ENCODE measurements at regions not wholly inside any gene's neighbourhood (a gene's known extent, or its start where the extent isn't known, plus 50 kb on each side); places are given as distances from the start of the nearest gene placed in this dataset.

DNA sequence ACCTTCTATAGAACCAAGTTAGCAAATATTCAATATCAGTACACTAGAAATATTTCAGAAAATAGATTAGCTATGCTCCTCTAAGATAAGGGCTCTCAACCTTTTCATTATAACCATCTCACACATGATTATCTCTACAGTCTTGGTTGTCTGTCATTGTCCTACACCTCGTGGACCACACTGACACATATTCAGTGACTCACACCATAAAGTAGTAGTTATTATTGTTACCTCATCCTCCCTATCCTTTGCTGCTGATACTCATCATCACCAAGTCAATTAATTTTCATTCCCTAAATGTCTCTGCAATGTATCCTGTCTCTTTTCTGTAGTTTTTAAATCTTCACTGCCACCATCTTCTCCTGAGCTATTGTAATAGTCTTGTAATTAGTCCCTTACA, 1309.2 kb upstream of the C9orf72 start:
- 4% methylated on average over 1 of the region's 1 CpG for WGBS

DNA sequence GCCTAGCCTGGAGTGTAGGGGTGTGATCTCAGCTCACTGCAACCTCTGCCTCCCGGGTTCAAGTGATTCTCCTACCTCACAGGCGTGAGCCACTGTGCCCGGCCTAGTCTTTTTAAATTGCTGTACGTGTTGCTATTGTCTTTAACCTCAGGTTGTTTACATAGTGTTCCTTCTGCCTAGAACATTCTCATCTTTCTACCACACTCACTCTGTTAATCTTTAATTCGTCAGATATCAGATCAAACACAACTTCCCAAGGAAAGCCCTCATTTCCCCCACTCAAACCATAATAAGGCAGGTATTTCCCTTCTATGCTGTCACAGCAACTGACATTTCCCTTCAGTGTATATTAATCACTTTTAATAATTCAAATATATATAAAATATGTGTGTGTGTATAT, 1310.0 kb upstream of the C9orf72 start:
- no peak for DNase-seq (ENCODE audit: low spot score)
- intact Hi-C loops (cut with DNase I): no loop called here
- TF ChIP-seq, protein P1, sequence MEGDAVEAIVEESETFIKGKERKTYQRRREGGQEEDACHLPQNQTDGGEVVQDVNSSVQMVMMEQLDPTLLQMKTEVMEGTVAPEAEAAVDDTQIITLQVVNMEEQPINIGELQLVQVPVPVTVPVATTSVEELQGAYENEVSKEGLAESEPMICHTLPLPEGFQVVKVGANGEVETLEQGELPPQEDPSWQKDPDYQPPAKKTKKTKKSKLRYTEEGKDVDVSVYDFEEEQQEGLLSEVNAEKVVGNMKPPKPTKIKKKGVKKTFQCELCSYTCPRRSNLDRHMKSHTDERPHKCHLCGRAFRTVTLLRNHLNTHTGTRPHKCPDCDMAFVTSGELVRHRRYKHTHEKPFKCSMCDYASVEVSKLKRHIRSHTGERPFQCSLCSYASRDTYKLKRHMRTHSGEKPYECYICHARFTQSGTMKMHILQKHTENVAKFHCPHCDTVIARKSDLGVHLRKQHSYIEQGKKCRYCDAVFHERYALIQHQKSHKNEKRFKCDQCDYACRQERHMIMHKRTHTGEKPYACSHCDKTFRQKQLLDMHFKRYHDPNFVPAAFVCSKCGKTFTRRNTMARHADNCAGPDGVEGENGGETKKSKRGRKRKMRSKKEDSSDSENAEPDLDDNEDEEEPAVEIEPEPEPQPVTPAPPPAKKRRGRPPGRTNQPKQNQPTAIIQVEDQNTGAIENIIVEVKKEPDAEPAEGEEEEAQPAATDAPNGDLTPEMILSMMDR (IDR thresholded peaks at IDR 0.05): no peak
- TF ChIP-seq POLR2A (IDR thresholded peaks at IDR 0.05) (no peak), POLR2AphosphoS5 (IDR thresholded peaks at IDR 0.05) (no peak)

More for the DNA sequence above, 1309.2 kb upstream of the C9orf72 start:
- no peak overlapping the region for H3K4me3 ChIP-seq
- no peak for TF ChIP-seq POLR2AphosphoS5 (IDR thresholded peaks at IDR 0.05)
- TF ChIP-seq, protein P1 (IDR thresholded peaks at IDR 0.05): no peak
- no peak for TF ChIP-seq POLR2A (IDR thresholded peaks at IDR 0.05)
- H3K4me1 ChIP-seq (replicated peaks): no peaks in the 10 kb centered on the region
- intact Hi-C loops (cut with DNase I): no loop called here
- DNase-seq (ENCODE audit: low spot score): no peak
- H3K27me3 ChIP-seq (replicated peaks; ENCODE audit: insufficient read depth): no peaks in the 10 kb centered on the region
- no peaks in the 10 kb centered on the region for H3K36me3 ChIP-seq
- H3K9me3 ChIP-seq: no peaks in the 10 kb centered on the region
- no peak overlapping the region for H3K27ac ChIP-seq

DNA sequence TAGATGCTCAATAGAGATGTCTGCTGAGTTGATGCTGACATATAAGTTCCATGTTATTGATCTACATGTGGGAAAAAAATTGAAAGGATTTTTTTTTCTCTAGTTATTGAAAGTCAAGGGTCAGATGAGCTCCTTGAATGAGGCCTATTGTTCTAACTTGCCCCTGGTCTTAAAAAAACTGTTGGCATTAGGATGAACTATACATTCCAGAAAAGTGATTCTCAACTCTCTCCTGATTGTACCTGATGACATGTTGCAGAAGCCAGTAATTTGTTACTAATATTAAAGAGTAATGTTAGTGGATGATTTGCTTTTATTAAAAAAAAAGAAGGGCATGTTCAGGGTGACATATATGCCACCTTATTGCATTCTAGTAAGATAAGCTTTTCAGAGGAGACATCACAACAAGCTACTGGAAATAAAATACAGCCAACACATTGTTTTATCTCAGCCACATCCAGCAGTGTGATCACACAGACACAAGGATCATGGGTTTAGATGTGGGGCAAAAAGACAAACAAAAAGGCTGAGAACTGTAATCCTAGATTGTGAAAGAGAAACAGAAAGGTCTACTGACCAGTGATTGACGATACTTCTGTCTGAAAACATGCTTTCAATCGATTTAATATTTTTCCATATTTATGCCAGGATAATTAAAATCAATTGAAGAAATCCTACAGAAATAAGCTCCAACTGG, 1314.1 kb upstream of the C9orf72 start:
- WGBS: 94% methylated on average over 2 of the region's 2 CpGs
- no peaks in the 10 kb centered on the region for H3K27me3 ChIP-seq (replicated peaks; ENCODE audit: insufficient read depth)
- H3K27ac ChIP-seq: no peak overlapping the region
- no peaks in the 10 kb centered on the region for H3K4me1 ChIP-seq (replicated peaks)
- DNase-seq (ENCODE audit: low spot score): no peak
- H3K9me3 ChIP-seq: no peaks in the 10 kb centered on the region
- intact Hi-C loops (cut with DNase I): no loop called here
- TF ChIP-seq, protein P1 (IDR thresholded peaks at IDR 0.05): no peak
- TF ChIP-seq POLR2A (IDR thresholded peaks at IDR 0.05) (no peak), POLR2AphosphoS5 (IDR thresholded peaks at IDR 0.05) (no peak)
- no peak overlapping the region for H3K4me3 ChIP-seq
- H3K36me3 ChIP-seq: no peaks in the 10 kb centered on the region

More for the DNA sequence above, 1310.0 kb upstream of the C9orf72 start:
- no peak overlapping the region for H3K27ac ChIP-seq
- H3K4me3 ChIP-seq: no peak overlapping the region
- H3K4me1 ChIP-seq (replicated peaks): no peaks in the 10 kb centered on the region
- no peaks in the 10 kb centered on the region for H3K9me3 ChIP-seq
- 21% methylated on average over 5 of the region's 5 CpGs for WGBS
- no peaks in the 10 kb centered on the region for H3K27me3 ChIP-seq (replicated peaks; ENCODE audit: insufficient read depth)
- H3K36me3 ChIP-seq: no peaks in the 10 kb centered on the region

DNA sequence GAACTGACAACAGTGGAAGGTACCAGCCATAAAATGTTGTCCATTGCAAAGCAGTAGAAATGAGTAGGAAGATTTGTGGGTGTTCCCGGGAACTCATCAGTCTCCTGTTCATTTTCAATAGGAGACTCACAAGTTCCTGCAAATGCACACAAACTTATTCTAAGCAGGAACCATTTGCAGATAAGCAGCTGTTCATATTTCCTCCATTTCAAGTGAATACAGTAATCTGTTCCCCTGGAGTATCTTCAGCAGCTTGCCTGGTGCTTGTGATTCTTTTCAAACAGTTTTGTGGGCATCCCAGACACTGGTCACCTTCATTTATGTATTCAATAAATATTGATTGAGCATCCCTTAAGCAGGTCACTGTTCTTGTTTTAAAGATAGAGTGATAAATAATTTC, 1315.5 kb upstream of the C9orf72 start:
- H3K36me3 ChIP-seq: no peaks in the 10 kb centered on the region
- 78% methylated on average over 1 of the region's 1 CpG for WGBS
- H3K9me3 ChIP-seq: no peaks in the 10 kb centered on the region
- no peaks in the 10 kb centered on the region for H3K27me3 ChIP-seq (replicated peaks; ENCODE audit: insufficient read depth)
- no peak for DNase-seq (ENCODE audit: low spot score)
- H3K27ac ChIP-seq: no peak overlapping the region
- TF ChIP-seq POLR2A (IDR thresholded peaks at IDR 0.05) (no peak), POLR2AphosphoS5 (IDR thresholded peaks at IDR 0.05) (no peak)
- TF ChIP-seq, protein P1 (IDR thresholded peaks at IDR 0.05): no peak
- intact Hi-C loops (cut with DNase I): no loop called here
- no peak overlapping the region for H3K4me3 ChIP-seq
- no peaks in the 10 kb centered on the region for H3K4me1 ChIP-seq (replicated peaks)

DNA sequence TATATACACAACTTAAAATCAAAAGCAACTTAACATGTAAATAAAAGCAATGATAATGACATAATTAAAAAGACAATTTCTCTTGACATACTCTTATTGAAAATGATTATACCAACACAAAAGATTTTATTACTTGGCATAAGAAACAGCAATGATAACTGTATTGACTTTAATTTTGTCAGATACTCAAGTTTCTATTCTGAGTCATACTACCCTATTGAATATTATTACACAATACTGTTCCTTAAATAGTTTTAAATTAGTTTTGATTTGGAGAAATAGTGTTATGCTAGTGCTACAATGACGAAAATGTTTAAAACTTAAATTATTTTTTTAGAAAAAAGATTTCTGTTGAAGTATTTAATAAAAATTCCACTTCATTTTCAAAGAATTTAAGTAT, 1319.3 kb upstream of the C9orf72 start:
- no peaks in the 10 kb centered on the region for H3K36me3 ChIP-seq
- intact Hi-C loops (cut with DNase I): no loop called here
- no peaks in the 10 kb centered on the region for H3K4me1 ChIP-seq (replicated peaks)
- no peaks in the 10 kb centered on the region for H3K9me3 ChIP-seq
- H3K4me3 ChIP-seq: no peak overlapping the region
- no peaks in the 10 kb centered on the region for H3K27me3 ChIP-seq (replicated peaks; ENCODE audit: insufficient read depth)
- no peak for DNase-seq (ENCODE audit: low spot score)
- TF ChIP-seq POLR2AphosphoS5 (IDR thresholded peaks at IDR 0.05) (no peak), POLR2A (IDR thresholded peaks at IDR 0.05) (no peak)
- TF ChIP-seq, protein P1 (IDR thresholded peaks at IDR 0.05): no peak
- 85% methylated on average over 1 of the region's 1 CpG for WGBS
- no peak overlapping the region for H3K27ac ChIP-seq

Measured in prostate gland (tissue), 2 donors.